Upper lobe of left lung (tissue), 4 donors: ENCODE measurements at regions not wholly inside any gene's neighbourhood (a gene's known extent, or its start where the extent isn't known, plus 50 kb on each side); places are given as distances from the start of the nearest gene placed in this dataset.

ENCODE experiments used
- POLR2A ChIP-seq, 4 donors: fragments of 450-650 bp; IDR thresholded peaks; one replicate each; pipeline ENCODE4 v1.5.1; 2016 to 2017; ENCODE audit warnings: antibody characterized with exemption in 4 of 4, mild to moderate bottlenecking in 2 of 4
- TF ChIP-seq, protein P1 (sequence below), 6 experiments: fragments of 450-650 bp in 4 of 6; fragments of 200-600 bp in 2 of 6; sonication (generic) in 2 of 6; IDR thresholded peaks; one replicate each; pipeline ENCODE4 v1.5.1; 2016 to 2019; ENCODE audit warnings: antibody characterized with exemption in 6 of 6

DNA sequence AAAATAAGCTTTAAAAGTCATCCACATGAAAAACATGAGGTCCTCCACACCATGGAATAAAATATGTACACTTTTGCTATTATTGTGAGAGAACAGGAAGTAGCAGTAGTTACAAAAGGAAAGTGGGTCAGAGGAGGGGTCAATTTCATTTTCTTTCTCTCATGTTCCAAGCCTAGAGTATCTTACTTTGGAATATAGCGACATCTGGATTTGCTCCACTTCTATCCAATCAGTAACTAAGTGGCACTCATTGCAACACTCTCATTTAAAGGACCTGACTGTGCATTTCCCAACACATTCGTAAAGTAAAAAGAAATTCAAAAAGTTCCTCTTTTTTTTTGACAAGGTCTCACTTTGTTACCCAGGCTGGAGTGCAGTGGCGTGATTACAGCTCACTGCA lies 637.3 kb downstream of the TUSC7 start:
- TF ChIP-seq, protein P1, sequence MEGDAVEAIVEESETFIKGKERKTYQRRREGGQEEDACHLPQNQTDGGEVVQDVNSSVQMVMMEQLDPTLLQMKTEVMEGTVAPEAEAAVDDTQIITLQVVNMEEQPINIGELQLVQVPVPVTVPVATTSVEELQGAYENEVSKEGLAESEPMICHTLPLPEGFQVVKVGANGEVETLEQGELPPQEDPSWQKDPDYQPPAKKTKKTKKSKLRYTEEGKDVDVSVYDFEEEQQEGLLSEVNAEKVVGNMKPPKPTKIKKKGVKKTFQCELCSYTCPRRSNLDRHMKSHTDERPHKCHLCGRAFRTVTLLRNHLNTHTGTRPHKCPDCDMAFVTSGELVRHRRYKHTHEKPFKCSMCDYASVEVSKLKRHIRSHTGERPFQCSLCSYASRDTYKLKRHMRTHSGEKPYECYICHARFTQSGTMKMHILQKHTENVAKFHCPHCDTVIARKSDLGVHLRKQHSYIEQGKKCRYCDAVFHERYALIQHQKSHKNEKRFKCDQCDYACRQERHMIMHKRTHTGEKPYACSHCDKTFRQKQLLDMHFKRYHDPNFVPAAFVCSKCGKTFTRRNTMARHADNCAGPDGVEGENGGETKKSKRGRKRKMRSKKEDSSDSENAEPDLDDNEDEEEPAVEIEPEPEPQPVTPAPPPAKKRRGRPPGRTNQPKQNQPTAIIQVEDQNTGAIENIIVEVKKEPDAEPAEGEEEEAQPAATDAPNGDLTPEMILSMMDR (IDR thresholded peaks at IDR 0.05), result no peak
- TF ChIP-seq POLR2A (IDR thresholded peaks at IDR 0.05), result no peak
